ENCODE measurements at regions not wholly inside any gene's neighbourhood (a gene's known extent, or its start where the extent isn't known, plus 50 kb on each side); places are given as distances from the start of the nearest gene placed in this dataset.

GRCh38 chr5:27316271-27316650 lies 277.9 kb upstream of the CDH9 start:
- peak; percentile 65 for DNase-seq (ENCODE audit: low read depth)
- no peak for TF ChIP-seq CTCF (IDR thresholded peaks at IDR 0.05; ENCODE audit: insufficient read depth, low read depth, low read length, missing control alignments)
- H3K4me3 ChIP-seq (ENCODE audit: low read length) = no peak overlapping the region

- no peak overlapping the region for H3K4me3 ChIP-seq (ENCODE audit: low read length)
- no peak for TF ChIP-seq CTCF (IDR thresholded peaks at IDR 0.05; ENCODE audit: insufficient read depth, low read depth, low read length, missing control alignments)
- DNase-seq (ENCODE audit: low read depth) = peak; percentile 68
Measured at GRCh38 chr5:27315363-27316270, 277.2 kb upstream of the CDH9 start.

GRCh38 chr5:27313549-27313948 lies 275.2 kb upstream of the CDH9 start:
- DNase-seq (ENCODE audit: low read depth) = no peak
- no peak overlapping the region for H3K4me3 ChIP-seq (ENCODE audit: low read length)
- TF ChIP-seq CTCF (IDR thresholded peaks at IDR 0.05; ENCODE audit: insufficient read depth, low read depth, low read length, missing control alignments) = no peak

GRCh38 chr5:27312291-27312893 lies 274.0 kb upstream of the CDH9 start:
- no peak for DNase-seq (ENCODE audit: low read depth)
- TF ChIP-seq CTCF (IDR thresholded peaks at IDR 0.05; ENCODE audit: insufficient read depth, low read depth, low read length, missing control alignments) = no peak
- no peak overlapping the region for H3K4me3 ChIP-seq (ENCODE audit: low read length)

- peak; percentile 87 for DNase-seq (ENCODE audit: low read depth)
- no peak overlapping the region for H3K4me3 ChIP-seq (ENCODE audit: low read length)
- TF ChIP-seq CTCF (IDR thresholded peaks at IDR 0.05; ENCODE audit: insufficient read depth, low read depth, low read length, missing control alignments) = no peak
Measured at GRCh38 chr5:27311544-27311943, 273.2 kb upstream of the CDH9 start.

GRCh38 chr5:27308153-27308552 lies 269.8 kb upstream of the CDH9 start:
- DNase-seq (ENCODE audit: low read depth) = peak; percentile 72
- no peak overlapping the region for H3K4me3 ChIP-seq (ENCODE audit: low read length)
- no peak for TF ChIP-seq CTCF (IDR thresholded peaks at IDR 0.05; ENCODE audit: insufficient read depth, low read depth, low read length, missing control alignments)

Data from epithelial cell of esophagus (primary cell).